Astrocyte (in vitro differentiated cells and primary cell): ENCODE measurements at regions not wholly inside any gene's neighbourhood (a gene's known extent, or its start where the extent isn't known, plus 50 kb on each side); places are given as distances from the start of the nearest gene placed in this dataset.
"Not testable (repeated sequence)": the region's sequence is repeated elsewhere in the genome, so short reads cannot be mapped to it uniquely, and the experiment has no call there.

Experiments used
- CTCF ChIP-seq: IDR thresholded peaks from 2 replicates; pipeline ENCODE4 v1.5.1; 2011; ENCODE audit warnings: low read depth, mild to moderate bottlenecking, inconsistent platforms, low read length, moderate library complexity; ENCODE audit not compliant: insufficient read depth
- EZH2 ChIP-seq: IDR thresholded peaks from 2 replicates; pipeline ENCODE4 v1.6.1; 2012; ENCODE audit warnings: mild to moderate bottlenecking, low read length, inconsistent platforms; ENCODE audit not compliant: insufficient read depth

GRCh38 chr14:48259232-48259631, 583.8 kb upstream of the MDGA2 start:
- TF ChIP-seq CTCF, EZH2: not testable (repeated sequence)
